ENCODE measurements at regions not wholly inside any gene's neighbourhood (a gene's known extent, or its start where the extent isn't known, plus 50 kb on each side); places are given as distances from the start of the nearest gene placed in this dataset.
"Not testable (repeated sequence)": the region's sequence is repeated elsewhere in the genome, so short reads cannot be mapped to it uniquely, and the experiment has no call there.

DNA sequence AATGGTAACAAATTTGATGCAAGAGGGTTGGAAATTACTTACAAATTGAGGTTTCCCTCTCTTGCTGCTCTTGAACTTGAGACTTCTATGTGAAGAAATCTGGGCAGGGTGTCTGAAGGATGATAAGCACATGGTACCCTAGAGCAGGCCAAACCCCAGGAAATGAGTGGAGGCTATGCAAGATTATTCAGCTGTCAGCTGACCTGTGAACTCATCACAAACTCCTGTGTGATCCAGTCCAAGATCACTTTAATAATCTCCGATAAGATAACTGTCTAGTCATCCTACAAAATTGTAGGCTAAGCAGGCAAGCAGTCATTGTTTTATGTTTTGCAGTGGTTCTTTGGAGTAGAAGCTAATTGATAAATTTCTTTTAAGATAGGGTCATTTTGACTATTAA, 213.1 kb downstream of the BTBD3 start:
- no peak for DNase-seq

DNA sequence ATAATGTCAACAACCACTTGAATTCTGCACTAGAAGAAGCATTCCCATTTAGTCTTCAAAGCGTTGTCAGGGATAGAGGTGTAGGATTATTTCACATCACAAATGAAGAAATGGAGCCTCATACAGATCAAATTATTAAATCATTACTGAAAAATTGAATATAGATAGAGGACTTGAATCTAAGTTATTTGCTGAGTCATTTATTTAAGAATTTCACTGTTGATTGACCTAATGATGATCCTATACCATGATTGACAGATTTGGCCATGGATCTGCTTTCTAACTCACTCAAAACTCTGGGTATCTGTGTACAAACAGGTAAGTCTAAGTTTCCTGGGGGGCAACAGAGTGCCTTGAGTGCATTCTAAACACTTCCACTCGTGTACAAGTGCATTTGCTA, 215.9 kb downstream of the BTBD3 start:
- DNase-seq = no peak

DNA sequence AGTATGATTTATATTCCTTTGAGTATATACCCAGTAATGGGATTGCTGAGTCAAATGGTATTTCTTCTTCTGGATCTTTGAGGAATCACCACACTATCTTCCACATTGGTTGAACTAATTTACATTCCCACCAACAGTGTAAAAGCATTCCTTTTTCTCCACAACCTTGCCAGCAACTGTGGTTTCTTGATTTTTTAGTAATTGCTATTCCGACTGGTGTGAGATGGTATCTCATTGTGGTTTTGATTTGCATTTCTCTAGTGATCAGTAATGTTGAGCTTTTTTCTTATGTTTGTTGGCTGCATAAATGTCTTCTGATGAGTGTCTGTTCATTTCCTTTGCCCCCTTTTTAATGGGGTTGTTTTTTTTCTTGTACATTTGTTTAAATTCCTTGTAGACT, 228.3 kb downstream of the BTBD3 start:
- DNase-seq = not testable (repeated sequence)

DNA sequence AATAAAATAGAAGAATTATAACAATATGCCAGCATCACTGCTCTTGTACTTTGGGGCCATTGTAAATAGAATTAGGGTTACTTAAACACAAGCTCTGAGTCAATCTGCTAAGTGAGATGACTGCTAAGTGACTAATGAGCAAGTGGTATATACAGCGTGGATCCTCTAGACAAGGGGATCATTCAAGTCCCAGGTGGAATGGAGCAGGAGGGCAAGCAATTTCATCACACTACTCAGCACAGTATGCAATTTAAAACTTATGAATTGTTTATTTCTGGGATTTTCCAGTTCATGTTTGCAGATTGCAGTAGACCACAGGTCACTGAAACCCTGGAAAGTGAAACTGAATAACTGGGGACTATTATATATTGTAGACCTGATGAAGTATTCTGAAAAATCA, 235.3 kb downstream of the BTBD3 start:
- peak; percentile 29 for DNase-seq

DNA sequence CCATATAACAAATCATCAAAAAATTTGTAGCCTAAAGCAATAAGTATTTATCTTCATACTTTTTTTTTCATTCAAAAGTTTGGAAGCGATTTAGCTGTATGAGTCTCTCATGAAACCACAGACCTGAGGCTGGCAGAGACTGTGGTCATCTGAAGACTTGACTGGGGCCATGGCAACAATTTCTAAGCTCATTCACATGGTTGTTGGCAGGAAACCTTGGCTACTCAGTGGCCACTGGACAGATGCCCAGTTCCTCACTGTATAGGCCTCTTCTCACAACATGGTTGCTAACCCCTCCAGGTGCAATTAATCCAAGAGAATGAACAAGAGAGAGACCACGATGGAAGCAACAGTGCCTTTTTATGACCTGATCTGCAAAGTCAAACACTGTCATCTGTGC, 235.9 kb downstream of the BTBD3 start:
- no peak for DNase-seq

DNA sequence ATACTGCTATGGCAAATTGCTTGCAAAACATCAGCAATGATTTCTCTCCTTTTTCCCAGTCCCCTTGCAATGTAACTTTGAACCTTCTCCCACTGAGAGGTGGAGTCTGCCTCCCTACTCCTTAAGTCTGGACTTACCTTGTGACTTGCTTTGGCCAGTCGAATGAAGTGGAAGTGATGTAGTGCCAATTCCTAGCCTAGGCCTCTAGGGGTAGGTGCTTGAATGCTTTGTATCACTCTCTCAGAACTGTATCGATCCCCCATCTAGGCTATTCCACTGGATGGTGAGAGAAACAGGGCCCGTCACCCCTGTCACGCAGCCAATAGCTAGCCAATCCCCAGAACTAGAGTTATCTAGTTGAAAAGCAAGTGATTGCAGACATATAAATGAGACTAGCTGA, 238.6 kb downstream of the BTBD3 start:
- DNase-seq = no peak

DNA sequence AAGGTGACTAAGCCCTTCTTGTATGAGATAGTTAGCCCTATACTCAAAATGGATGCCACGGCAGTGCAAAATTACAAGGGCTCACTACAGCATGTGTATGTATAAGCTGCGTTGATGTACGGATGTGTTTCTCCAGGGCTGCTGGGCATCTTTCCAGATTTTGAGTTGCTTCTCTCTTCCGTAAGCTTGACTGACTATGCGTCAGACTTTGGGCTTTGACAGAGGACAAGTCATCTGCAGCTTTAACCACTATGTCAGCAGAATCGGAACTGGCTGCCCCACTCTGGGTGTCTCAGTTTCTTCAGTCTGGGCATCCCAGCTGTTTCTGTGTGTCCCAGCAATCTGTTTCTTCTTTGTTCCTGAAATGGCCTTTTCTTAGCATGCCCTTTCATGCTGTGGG, 241.6 kb downstream of the BTBD3 start:
- no peak for DNase-seq

DNA sequence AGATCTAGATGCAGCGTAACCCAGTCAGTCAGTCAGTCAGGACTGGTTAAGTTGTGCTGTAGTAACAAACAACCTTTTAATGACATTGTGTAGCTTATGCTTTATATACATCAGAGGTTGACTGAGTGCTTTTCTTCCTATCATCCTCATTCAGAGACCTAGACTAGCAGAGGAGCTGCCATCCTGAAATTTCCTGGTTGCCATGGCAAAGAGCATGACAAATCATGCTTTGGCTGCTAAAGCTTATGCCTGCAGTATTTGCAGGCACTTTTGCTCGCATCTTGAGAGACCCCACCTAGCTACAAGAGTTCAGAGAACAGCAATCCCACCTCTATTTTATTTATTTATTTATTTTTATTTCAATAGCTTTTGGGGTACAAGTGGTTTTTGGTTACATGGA, 244.0 kb downstream of the BTBD3 start:
- no peak for DNase-seq

DNA sequence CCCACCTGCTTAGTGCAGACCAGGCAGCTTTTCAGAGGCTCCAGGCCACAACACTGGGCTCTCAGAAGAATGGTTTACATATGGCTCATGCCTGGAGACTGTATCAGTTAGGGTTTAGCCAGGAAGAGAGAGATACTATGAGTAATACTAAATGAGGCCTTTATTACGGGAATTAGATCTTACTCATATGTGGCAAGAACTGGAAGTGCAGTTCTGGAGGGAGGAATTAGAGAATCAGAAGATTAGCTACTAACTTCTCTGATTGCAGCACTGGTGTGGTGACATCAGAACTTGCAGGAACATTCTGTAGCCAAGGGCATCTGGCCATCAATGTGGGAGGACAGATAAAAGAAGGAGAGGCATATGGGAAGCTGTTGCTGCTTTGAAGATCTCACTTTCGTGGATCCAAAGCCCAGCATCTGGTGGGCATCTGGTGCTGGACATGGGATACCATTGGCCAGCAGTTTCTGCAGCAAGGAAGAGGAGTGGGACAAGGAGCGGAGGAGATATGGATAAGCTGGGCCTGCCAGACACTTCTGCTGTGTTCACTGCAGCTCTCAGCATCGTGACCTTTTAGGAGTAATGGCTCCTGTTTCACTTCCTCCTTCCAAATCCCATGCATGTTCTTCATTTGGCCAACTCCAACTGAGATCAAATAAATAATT, 248.5 kb downstream of the BTBD3 start:
- peak; percentile 68 for DNase-seq

DNA sequence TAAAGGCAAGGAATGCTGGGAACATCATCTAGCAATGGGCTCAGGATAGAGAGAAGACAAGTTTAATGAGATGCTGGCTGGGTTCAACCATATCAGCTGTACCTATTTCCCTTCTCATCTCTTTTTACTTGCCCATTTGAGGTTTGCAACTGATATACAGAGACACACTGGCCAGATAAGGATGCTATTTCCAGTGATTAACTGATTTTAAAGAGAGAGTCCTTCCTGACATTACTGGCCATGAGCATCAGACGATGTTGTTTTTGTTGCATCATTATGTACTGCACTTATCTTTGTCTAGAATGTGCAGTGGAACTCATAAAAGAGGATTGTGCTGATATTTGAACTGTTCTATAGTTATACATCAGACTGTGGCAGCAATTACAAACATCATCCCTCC, 252.7 kb downstream of the BTBD3 start:
- no peak for DNase-seq

DNA sequence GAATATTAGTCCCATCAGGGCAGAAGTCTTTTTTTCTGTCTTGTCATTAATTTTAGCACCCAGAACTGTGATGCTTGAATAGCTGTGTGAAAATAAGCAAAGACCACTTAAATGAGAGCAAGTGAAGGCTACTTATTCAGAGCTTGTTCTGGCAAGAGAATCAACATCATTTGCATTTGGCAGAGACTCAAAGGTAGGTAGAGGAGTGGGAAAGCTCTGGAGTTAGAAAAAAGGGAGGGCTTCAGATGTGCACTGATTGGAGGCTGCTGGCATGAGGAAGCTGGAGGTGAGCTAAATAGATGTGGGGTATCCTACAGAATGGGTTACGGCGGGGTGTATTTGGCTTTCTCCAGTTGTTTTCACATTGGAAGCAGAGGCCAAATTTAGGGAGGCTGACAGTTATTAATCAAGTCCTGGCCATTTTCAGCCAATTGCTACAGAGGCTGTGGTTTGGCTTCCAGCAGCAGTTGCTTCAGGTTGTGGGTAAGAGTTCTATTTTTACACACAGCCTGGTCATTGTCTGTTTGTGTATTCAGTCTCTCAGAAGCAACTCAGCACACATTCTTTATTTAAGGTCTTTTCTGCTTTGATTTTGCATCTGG, 254.3 kb downstream of the BTBD3 start:
- DNase-seq = peak; percentile 4

DNA sequence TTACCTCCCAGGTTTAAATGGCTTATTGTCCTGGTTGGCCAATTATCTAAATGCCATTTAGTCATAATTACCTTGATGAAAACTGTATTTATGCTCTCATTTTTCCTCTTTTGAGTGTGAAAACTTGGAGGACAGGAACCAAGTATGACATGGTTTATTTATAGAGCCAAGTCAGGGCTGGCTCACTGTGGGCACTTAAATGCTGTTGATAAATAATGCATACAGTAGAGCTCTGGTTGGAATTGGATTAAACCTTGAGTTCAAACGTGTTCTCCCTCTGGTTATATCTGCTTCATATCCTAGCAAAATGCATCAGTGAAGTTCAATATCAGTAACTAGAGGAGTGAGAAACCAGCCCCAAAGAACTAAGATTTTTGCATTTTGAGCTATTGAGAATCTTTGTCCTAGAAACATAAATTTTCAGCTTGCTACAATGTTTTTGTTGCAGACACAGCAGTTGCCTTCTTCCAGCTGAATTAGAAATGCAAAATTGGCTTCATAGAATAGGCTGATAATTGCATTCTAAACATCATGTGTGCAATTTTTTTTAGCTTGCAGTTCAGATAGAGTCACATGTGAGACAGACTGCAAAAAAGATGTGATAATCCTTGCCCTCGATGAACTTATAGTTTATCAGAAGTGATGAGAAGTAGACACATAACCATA, 255.8 kb downstream of the BTBD3 start:
- DNase-seq = no peak

DNA sequence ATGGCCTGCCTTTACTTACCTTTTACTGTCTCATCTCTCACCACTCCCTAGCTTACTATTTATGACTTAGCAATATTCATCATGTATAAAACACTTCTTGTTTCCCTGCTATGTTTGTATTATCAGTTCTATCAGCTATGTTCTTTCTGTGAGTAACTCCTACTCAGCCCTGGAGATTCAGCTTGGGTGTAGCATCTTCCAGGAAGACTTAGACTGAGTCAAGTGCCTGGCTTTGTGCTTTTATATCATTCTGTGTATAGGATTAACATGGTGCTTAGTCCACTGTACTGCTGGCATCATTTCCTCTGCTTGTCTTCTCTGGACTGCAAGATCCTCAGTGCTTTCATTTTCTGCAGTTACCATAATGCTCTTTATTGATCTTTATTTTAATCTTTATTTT, 257.8 kb downstream of the BTBD3 start:
- no peak for DNase-seq

DNA sequence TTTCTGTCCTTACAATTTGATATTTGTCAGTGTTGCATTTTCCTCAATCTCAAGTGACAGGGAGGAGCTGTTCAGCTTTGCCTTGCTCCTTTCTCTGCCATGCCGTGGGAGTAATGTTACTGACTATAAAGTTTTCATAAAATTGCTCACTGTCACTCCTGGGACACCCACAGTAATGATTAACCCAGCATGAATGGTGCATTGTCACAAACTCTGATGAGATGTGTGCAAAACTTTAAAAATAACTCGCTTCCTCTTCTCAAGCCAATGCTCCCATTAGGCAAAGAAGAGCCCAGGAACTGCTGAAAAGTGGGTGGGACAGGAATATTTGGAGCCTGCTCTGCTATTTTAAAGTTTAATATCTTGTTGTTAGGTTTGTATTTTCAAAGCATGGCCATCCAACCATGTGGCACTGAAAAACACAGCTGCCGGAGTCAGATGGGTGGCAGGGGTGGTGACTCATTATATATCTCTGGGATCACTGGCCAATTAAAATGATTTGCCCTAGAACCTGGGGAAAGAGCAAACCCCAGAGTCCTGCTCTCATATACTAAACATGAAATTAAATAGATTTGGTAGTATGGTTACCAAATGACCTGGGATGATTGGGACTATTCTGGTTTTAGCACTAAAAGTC, 260.1 kb downstream of the BTBD3 start:
- DNase-seq = peak; percentile 27

DNA sequence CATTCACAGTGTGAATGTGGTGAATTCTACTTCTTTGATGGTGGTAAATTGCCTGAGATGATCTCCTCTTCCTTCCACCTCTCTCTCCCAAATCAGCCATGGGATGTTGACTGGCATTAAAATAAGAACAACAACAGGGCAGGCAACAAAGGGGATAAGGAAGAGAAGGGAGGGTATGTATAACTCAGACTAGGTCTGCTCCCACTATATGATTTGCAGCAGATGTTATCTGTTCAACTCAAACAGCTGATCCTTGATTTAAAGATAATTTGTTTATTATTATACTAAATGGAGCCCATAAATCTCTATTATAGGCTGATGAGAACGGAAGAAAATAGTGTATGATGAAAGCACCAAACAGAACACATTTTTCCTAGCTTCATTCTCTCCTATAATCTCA, 262.0 kb downstream of the BTBD3 start:
- DNase-seq = no peak

DNA sequence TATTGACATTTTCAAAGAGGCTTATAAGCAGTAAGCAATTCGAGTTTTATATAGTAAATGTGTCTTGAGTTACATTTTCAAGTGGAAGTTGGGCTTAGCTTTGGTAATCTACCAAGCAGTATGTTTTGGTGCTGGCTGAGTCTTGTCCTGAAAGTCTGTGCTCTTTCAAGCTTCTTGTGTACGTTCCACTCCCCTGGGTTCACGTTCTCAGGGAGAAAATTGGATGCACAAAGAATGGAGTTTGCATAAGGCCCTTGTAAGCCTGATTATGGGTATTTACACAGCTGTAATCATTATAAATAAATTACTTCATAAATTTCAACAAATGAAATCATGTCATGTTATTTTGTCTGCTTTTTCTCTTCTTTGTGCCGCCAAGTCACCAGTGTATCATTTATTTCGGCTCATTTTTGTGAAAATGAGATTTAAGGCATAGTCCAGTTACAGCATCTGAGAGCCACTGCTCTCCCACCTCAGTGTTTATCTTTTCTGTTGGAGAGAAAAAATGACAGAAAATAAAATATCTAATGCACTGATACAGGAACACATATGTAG, 262.5 kb downstream of the BTBD3 start:
- no peak for DNase-seq

DNA sequence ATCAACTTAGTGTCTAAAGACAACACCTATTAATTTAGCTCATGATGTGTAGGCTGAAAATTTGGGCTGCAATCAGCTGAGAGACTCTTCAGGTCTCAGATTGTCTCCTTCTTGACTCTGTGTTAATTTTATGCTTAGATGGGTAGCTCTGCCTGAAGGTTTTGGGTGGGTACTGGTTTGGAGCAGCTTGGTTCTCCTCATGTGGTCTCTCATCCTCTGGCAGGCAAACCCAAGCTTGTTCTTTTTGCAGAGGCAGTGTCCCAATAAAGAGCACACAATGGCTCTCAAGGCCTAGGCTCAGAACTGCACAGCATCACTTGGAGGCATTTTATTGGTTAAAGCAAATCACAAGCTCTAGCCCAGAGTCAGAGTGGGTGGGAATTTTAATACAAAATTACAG, 280.6 kb downstream of the BTBD3 start:
- DNase-seq = no peak

DNA sequence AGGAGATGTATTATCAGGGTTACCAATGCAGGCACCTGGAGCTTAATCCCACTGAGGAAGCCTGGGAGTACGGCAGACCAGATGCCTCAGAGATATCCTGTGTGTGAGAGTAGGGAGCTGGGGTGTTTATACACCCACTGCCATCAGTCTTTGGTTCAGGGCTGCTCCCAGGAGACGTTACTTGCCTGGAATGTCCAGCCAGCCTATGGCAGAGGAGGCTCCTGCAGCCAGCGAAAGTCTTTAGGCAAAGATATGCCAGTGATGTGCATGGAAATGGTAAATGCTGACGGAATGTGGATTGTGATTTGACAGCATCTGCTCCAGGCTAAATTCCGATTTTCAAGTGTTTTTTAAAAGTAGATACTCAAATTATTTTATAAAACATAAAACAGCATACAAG, 282.0 kb downstream of the BTBD3 start:
- no peak for DNase-seq

DNA sequence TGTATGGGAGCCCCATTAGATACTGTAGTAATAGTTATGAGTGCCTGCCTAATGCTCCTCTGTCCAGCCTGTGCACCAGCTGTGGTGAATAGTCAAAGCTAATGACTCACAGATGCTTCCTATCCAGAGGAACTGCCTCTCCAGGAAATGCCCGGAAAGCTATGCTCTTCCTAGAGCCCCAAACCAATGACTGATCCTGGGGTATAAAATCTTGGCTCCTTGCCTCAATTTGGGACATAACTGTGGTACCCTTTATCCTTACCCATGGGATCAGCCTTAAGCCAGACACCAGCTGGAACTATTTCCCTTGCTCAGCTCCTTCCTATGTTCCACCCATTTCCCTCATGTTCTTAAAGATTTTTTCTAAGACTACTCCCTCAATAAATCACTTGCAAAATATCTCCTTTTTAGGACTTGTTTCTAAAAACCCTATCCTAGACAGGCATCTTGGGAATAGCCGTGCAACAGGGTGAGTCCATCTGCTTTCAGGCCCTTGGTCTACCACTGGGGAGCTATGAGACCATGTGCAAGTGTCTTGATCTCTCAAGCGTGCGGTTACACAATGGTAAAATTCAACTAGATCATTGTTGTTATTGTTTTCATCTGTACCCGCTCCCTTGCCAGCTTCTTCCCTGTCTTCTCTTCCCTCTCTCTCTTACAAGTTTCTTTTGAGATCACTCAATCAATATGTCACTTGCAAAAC, 283.7 kb downstream of the BTBD3 start:
- no peak for DNase-seq

DNA sequence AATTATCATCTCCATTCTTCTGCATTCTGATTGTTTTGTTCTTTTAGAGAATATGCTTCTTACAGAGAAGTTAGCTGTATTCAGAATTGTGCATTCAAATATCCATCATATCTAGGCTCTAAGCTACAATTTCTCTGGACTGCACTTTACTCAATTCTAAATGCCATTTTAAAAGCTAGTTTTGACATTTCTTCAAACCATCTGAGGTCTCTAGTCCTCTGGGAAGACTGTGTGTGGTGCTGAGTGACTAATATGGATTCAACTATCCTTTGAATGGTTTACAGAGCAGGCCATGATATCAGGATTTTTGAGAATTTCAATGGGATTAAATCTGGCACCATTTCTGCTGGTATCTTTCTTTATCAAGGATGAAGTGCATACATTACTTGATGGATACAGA, 285.7 kb downstream of the BTBD3 start:
- no peak for DNase-seq

DNA sequence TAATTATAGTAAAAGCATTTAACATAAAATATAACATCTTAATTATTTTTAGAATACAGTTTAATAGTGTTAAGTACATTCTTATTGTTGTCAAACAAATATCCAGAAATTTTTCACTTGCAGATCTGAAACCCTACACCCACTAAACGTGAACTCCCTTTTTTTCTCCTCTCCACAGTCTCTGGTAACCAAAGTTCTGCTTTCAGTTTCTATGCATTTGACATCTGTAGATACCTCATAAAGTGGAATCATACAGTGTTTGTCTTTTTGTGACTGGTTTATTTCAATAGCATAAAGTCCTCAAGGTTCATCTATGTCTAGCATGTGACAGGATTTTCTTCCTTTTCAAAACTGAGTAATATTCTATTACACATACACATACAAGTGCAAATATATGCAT, 286.3 kb downstream of the BTBD3 start:
- peak; percentile 48 for DNase-seq

DNA sequence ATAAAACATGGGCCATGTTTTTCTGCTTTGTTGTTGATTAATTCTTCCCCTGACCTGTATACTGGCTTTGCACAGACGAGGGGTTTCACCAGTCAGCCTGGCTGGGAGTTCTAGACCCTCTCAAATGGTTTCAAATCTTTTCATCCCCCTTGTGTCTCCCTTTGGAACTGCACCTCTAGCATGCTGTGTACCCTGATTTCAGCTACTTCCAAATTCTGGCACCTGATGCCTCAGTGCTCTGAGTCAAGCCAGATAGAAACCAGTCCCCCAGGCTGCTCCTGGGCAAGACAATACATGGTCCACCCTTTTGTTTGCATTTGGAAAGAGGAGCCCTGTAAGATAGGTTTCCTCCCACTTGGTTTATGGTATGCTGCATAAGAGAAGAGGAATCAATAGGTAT, 290.2 kb downstream of the BTBD3 start:
- peak; percentile 15 for DNase-seq

DNA sequence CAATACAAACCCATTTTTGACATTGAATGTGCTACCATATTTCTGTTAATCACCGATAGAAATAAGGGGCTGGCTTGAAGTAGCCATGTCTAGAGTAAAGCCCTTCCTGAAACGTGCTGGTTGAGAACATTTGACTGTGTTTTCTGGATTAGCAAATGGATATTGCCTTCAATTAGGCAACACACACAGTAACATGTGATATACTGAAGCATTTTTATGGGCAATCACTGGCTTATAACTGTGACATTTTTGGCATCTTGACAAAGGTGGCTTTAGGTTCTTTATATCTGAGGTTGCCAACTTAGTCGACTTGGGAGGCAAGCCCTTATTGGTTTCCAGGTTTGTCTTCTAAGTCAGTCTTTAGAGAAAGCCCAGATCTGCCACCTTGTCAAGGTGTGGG, 292.9 kb downstream of the BTBD3 start:
- no peak for DNase-seq

All from inflammatory macrophage treated with lipopolysaccharide for 4 hours (primary cell).